H9 (cell line): ENCODE measurements at regions not wholly inside any gene's neighbourhood (a gene's known extent, or its start where the extent isn't known, plus 50 kb on each side); places are given as distances from the start of the nearest gene placed in this dataset.

Experiments used
- DNase-seq: peaks from one replicate; pipeline ENCODE4 v3.0.0-alpha.2; 2017
- H2AFZ ChIP-seq: one replicate; pipeline ENCODE4 v1.6.1; 2013; ENCODE audit warnings: mild to moderate bottlenecking, low read length, control low read depth, moderate library complexity
- H2AK5ac ChIP-seq: 2 replicates; pipeline ENCODE4 v1.6.1; 2013; ENCODE audit warnings: low read length, control low read depth, mixed read lengths; ENCODE audit not compliant: insufficient read length
- H2BK120ac ChIP-seq: one replicate; pipeline ENCODE4 v1.6.1; 2013; ENCODE audit warnings: low read depth, mild to moderate bottlenecking, low read length, control low read depth, inconsistent platforms; ENCODE audit not compliant: poor library complexity, severe bottlenecking
- H2BK12ac ChIP-seq: 2 replicates; pipeline ENCODE4 v1.6.1; 2013; ENCODE audit warnings: low read length, control low read depth, mixed read lengths, low read depth; ENCODE audit not compliant: insufficient read length
- H2BK15ac ChIP-seq: 2 replicates; pipeline ENCODE4 v1.6.1; 2013; ENCODE audit warnings: low read depth, low read length, control low read depth
- H2BK20ac ChIP-seq: one replicate; pipeline ENCODE4 v1.6.1; 2013; ENCODE audit warnings: low read depth, mild to moderate bottlenecking, low read length, control low read depth, inconsistent platforms; ENCODE audit not compliant: poor library complexity, severe bottlenecking
- H2BK5ac ChIP-seq: 2 replicates; pipeline ENCODE4 v1.6.1; 2013; ENCODE audit warnings: low read length, control low read depth, mixed read lengths; ENCODE audit not compliant: insufficient read length
- H3K14ac ChIP-seq: 2 replicates; pipeline ENCODE4 v1.6.1; 2013; ENCODE audit warnings: low read length, control low read depth; ENCODE audit not compliant: insufficient read depth
- H3K18ac ChIP-seq: 2 replicates; pipeline ENCODE4 v1.6.1; 2013; ENCODE audit warnings: low read depth, mild to moderate bottlenecking, mixed read lengths, low read length, control low read depth; ENCODE audit not compliant: insufficient read length
- H3K23ac ChIP-seq: 2 replicates; pipeline ENCODE4 v1.6.1; 2013; ENCODE audit warnings: low read length, control low read depth, mixed read lengths, low read depth; ENCODE audit not compliant: insufficient read length
- H3K23me2 ChIP-seq: 2 replicates; pipeline ENCODE4 v1.6.1; 2013; ENCODE audit warnings: low read depth, mild to moderate bottlenecking, mixed read lengths, low read length, control low read depth; ENCODE audit not compliant: insufficient read length, poor library complexity, severe bottlenecking
- H3K27ac ChIP-seq: 2 replicates; pipeline ENCODE4 v1.5.1; 2013; ENCODE audit warnings: low read length, control low read depth, mixed read lengths, low read depth; ENCODE audit not compliant: insufficient read length
- H3K27me3 ChIP-seq: 2 replicates; pipeline ENCODE4 v1.6.1; 2013; ENCODE audit warnings: low read length, control low read depth, inconsistent platforms; ENCODE audit not compliant: insufficient read depth
- H3K4ac ChIP-seq: 2 replicates; pipeline ENCODE4 v1.6.1; 2013; ENCODE audit warnings: low read depth, mild to moderate bottlenecking, control low read depth, inconsistent platforms, low read length, moderate library complexity
- H3K4me1 ChIP-seq: 2 replicates; pipeline ENCODE4 v1.6.1; 2013; ENCODE audit warnings: low read length, control low read depth, inconsistent platforms; ENCODE audit not compliant: insufficient read depth
- H3K4me2 ChIP-seq: 2 replicates; pipeline ENCODE4 v1.6.1; 2013; ENCODE audit warnings: low read length, control low read depth, mixed read lengths; ENCODE audit not compliant: insufficient read length, insufficient read depth
- H3K56ac ChIP-seq: 2 replicates; pipeline ENCODE4 v1.6.1; 2013; ENCODE audit warnings: low read depth, mild to moderate bottlenecking, mixed read lengths, low read length, control low read depth; ENCODE audit not compliant: insufficient read length
- H3K79me1 ChIP-seq: 2 replicates; pipeline ENCODE4 v1.6.1; 2013; ENCODE audit warnings: low read depth, mild to moderate bottlenecking, moderate library complexity, low read length, control low read depth, inconsistent platforms; ENCODE audit not compliant: insufficient read depth, poor library complexity, severe bottlenecking
- H3K79me2 ChIP-seq: 2 replicates; pipeline ENCODE4 v1.6.1; 2013; ENCODE audit warnings: low read length, control low read depth, inconsistent platforms; ENCODE audit not compliant: insufficient read depth
- H3K9ac ChIP-seq: 2 replicates; pipeline ENCODE4 v1.6.1; 2013; ENCODE audit warnings: low read length, control low read depth, mixed read lengths; ENCODE audit not compliant: insufficient read length; ENCODE audit errors: extremely low read depth
- H3K9me3 ChIP-seq: one replicate; pipeline ENCODE4 v1.6.1; 2013; ENCODE audit warnings: low read depth, low read length, inconsistent platforms; ENCODE audit not compliant: control insufficient read depth
- H3T11ph ChIP-seq: one replicate; pipeline ENCODE4 v1.6.1; 2013; ENCODE audit warnings: mild to moderate bottlenecking, low read length, control low read depth, inconsistent platforms
- H4K20me1 ChIP-seq: one replicate; pipeline ENCODE4 v1.6.1; 2013; ENCODE audit not compliant: control insufficient read depth, insufficient read length, insufficient read depth
- H4K5ac ChIP-seq: 2 replicates; pipeline ENCODE4 v1.6.1; 2013; ENCODE audit warnings: low read depth, mild to moderate bottlenecking, mixed read lengths, low read length, control low read depth; ENCODE audit not compliant: insufficient read length
- H4K8ac ChIP-seq: replicated peaks from 2 replicates; pipeline ENCODE4 v1.6.1; 2013; ENCODE audit warnings: low read length, control low read depth, mixed read lengths, low read depth; ENCODE audit not compliant: insufficient read length
- H4K91ac ChIP-seq: 2 replicates; pipeline ENCODE4 v1.6.1; 2013; ENCODE audit warnings: low read depth, mild to moderate bottlenecking, moderate library complexity, mixed read lengths, low read length, control low read depth; ENCODE audit not compliant: insufficient read length
- H3K27ac Mint-ChIP-seq, 3 experiments: 2 replicates in 2 of 3; 3 replicates in 1 of 3; pipeline ENCODE4 v1.8.0; 2020 to 2021; ENCODE audit warnings: mixed read lengths in 3 of 3, mild to moderate bottlenecking in 1 of 3, moderate library complexity in 1 of 3
- H3K27me3 Mint-ChIP-seq: 2 replicates; pipeline ENCODE4 v1.8.0; 2021; ENCODE audit warnings: low read depth, mild to moderate bottlenecking, moderate library complexity, mixed read lengths
- H3K36me3 Mint-ChIP-seq, 3 experiments: 2 replicates in 2 of 3; 3 replicates in 1 of 3; pipeline ENCODE4 v1.8.0; 2020 to 2021; ENCODE audit warnings: low read depth in 3 of 3, mixed read lengths in 3 of 3; ENCODE audit not compliant: insufficient read depth in 1 of 3
- H3K4me1 Mint-ChIP-seq, 2 experiments: 2 replicates each; pipeline ENCODE4 v1.8.0; 2020; ENCODE audit warnings: mixed read lengths in 2 of 2
- H3K4me3 Mint-ChIP-seq, 2 experiments: 2 replicates in 1 of 2; 3 replicates in 1 of 2; pipeline ENCODE4 v1.8.0; 2020 to 2021; ENCODE audit warnings: mild to moderate bottlenecking in 2 of 2, mixed read lengths in 2 of 2, moderate library complexity in 1 of 2
- H3K9me3 Mint-ChIP-seq, 2 experiments: 2 replicates in 1 of 2; 3 replicates in 1 of 2; pipeline ENCODE4 v1.8.0; 2020; ENCODE audit warnings: mild to moderate bottlenecking in 2 of 2, mixed read lengths in 2 of 2, moderate library complexity in 1 of 2
- WGBS: extraction: QIAGEN DNeasy Blood & Tissue Kit; methylation state at CpG from one replicate; pipeline ENCODE4 v1.1.7; 2013; ENCODE audit warnings: missing lambda C conversion rate, low lambda C conversion rate, mixed read lengths; ENCODE audit not compliant: insufficient read length; ENCODE audit errors: extremely low coverage; 5-methylcytosine and 5-hydroxymethylcytosine counted together
- TF ChIP-seq, protein P1 (sequence below): fragments of 200-600 bp; sonication (generic); conservative IDR thresholded peaks from 3 replicates; pipeline ENCODE4 v1.8.0; 2021; ENCODE audit warnings: antibody characterized with exemption, mild to moderate bottlenecking

DNA sequence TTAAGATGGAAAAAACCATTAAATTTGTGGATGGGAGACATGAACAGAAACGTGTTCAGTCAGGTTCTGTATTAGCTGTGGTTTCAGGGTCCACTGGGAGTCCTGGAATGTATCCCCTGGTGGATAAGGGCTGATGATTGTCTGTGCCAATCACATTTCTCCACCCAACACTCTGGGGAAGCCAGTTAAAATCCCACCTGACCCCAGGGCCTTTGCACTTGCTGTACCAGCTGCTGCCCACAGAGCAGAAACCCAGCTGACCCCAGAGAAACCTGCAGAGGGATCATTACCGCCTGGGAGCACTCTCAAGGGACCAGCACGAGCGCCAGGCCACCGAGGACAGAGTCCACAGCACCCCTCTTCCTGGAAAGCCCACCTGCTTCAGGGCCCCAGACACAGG, 260.7 kb downstream of the PREX1 start:
- TF ChIP-seq, protein P1, sequence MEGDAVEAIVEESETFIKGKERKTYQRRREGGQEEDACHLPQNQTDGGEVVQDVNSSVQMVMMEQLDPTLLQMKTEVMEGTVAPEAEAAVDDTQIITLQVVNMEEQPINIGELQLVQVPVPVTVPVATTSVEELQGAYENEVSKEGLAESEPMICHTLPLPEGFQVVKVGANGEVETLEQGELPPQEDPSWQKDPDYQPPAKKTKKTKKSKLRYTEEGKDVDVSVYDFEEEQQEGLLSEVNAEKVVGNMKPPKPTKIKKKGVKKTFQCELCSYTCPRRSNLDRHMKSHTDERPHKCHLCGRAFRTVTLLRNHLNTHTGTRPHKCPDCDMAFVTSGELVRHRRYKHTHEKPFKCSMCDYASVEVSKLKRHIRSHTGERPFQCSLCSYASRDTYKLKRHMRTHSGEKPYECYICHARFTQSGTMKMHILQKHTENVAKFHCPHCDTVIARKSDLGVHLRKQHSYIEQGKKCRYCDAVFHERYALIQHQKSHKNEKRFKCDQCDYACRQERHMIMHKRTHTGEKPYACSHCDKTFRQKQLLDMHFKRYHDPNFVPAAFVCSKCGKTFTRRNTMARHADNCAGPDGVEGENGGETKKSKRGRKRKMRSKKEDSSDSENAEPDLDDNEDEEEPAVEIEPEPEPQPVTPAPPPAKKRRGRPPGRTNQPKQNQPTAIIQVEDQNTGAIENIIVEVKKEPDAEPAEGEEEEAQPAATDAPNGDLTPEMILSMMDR = no peak
- no peak overlapping the region for H2BK5ac ChIP-seq
- H2AFZ ChIP-seq = no peak overlapping the region
- H3K79me1 ChIP-seq = no peaks in the 10 kb centered on the region
- no peaks in the 10 kb centered on the region for H4K20me1 ChIP-seq
- H3K36me3 Mint-ChIP-seq = peaks cover 3 to 8% (median 3%) of the 10 kb centered on the region in 3 experiments; a peak in 5 of 7 replicates
- no peak overlapping the region for H4K8ac ChIP-seq
- H4K91ac ChIP-seq = no peak overlapping the region
- no peak overlapping the region for H3K18ac ChIP-seq
- no peak overlapping the region for H2BK20ac ChIP-seq
- peaks cover 9 to 15% of the 10 kb centered on the region in 2 experiments; a peak in 2 of 4 replicates for H3K4me1 Mint-ChIP-seq
- no peak overlapping the region for H3K4me2 ChIP-seq
- no peaks in the 10 kb centered on the region for H3K27me3 ChIP-seq
- no peak overlapping the region for H2AK5ac ChIP-seq
- no peak overlapping the region for H3K56ac ChIP-seq
- H3K23ac ChIP-seq = no peak overlapping the region
- no peak overlapping the region for H3K4ac ChIP-seq
- no peak overlapping the region for H3K14ac ChIP-seq
- no peak overlapping the region for H3K27ac ChIP-seq
- H4K5ac ChIP-seq = no peak overlapping the region
- no peak for DNase-seq
- H3K9me3 Mint-ChIP-seq = peaks cover 6% of the 10 kb centered on the region in 2 experiments
- no peak overlapping the region for H3K4me3 Mint-ChIP-seq
- no peak overlapping the region for H3K27ac Mint-ChIP-seq
- H3K4me1 ChIP-seq = no peaks in the 10 kb centered on the region
- no peak overlapping the region for H2BK15ac ChIP-seq
- no peaks in the 10 kb centered on the region for H3K23me2 ChIP-seq
- no peak overlapping the region for H2BK120ac ChIP-seq
- H2BK12ac ChIP-seq = no peak overlapping the region
- WGBS = no CpG with 5 or more reads among the region's 5 CpGs
- H3K9me3 ChIP-seq = no peaks in the 10 kb centered on the region
- no peaks in the 10 kb centered on the region; the same call in 1 of the 2 replicates for H3K27me3 Mint-ChIP-seq
- no peak overlapping the region for H3K9ac ChIP-seq
- no peak overlapping the region for H3T11ph ChIP-seq
- no peaks in the 10 kb centered on the region for H3K79me2 ChIP-seq
